Erythroblast (primary cell): ENCODE measurements at regions not wholly inside any gene's neighbourhood (a gene's known extent, or its start where the extent isn't known, plus 50 kb on each side); places are given as distances from the start of the nearest gene placed in this dataset.
"Not testable (repeated sequence)": the region's sequence is repeated elsewhere in the genome, so short reads cannot be mapped to it uniquely, and the experiment has no call there.

Experiments
- GATA1 ChIP-seq: IDR thresholded peaks from 2 replicates; pipeline ENCODE4 v1.6.1; 2011; ENCODE audit warnings: low read depth, mild to moderate bottlenecking, control low read depth, low read length, moderate library complexity
- POLR2A ChIP-seq: IDR thresholded peaks from 2 replicates; pipeline ENCODE4 v1.6.1; 2011; ENCODE audit warnings: mild to moderate bottlenecking, low read length

DNA sequence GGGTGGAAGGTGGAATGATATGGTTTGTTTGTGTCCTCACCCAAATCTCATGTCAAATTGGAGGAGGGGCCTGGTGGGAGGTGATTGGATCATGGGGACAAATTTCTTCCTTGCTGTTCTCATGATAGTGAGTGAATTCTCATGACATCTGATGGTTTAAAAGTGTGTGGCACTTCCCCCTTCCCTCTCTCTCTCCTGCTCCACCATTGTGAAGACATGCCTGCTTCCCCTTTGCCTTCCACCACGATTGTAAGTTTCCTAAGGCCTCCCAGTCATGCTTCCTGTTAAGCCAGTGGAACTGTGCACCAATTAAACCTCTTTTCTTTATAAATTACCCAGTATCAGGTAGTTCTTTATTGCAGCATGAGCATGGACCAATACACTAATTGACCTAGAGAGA, 99.0 kb upstream of the ZBED5 start:
- TF ChIP-seq POLR2A, GATA1: not testable (repeated sequence)
